CD4-positive, alpha-beta T cell treated with Interleukin-4 for 1 hour (primary cell): ENCODE measurements at regions not wholly inside any gene's neighbourhood (a gene's known extent, or its start where the extent isn't known, plus 50 kb on each side); places are given as distances from the start of the nearest gene placed in this dataset.

ENCODE experiments used
- DNase-seq, 2 donors: peaks; one replicate each; pipeline ENCODE4 v3.0.0-alpha.2; 2020 to 2022

DNA sequence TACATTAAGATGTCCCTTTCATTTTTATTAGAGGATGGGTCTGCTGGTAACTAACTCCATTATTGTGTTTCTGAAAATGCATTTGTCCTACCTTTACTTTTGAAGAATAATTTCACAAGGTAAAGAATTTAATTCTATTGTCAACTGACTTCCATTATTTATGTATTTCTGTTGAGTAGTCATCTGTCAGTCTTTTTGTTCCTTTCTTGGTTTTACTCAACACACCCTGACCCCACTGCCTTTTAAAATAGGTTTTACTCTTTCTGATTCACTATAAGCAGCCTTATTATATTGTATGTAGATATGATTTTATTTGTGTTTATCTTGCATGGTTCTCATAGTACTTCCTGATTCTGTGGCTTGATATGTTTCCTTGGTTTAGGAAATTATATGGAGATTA is 237.5 kb downstream of the TGFB2 start:
- DNase-seq: no peak

DNA sequence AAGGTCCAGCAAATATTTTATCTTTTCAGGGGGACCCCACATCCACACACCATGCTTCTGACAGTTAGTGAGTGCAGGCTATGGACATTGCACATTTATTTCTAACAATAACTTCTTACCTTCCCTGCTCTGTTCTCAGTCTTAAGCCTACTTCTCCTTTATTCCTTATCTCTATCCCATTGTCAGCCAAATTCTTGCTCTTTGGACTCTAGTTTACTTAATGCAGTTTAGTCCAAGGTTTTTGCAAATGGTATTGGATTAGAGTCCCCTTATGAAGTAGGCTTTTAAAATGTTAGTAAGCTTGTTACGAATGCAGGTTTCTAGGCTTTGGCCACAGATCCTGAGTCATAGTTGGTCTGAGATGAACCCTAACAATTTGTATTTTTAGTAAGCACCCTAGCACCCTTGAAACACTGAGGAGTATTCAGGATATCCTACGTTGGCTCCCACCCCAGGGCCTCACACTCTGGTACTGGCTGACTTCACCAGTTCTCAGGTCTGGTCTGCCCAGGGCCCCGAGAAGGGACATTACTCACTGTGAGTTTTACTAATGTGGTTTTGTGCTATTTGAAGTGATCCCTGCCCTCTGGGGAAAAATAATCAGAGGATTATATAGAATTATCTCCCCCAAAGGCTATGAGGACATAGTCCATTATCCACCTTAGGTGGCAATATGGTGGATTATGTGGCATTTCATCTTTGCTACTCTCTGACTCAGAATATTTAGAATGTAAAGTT is 239.5 kb downstream of the TGFB2 start:
- no peak for DNase-seq

DNA sequence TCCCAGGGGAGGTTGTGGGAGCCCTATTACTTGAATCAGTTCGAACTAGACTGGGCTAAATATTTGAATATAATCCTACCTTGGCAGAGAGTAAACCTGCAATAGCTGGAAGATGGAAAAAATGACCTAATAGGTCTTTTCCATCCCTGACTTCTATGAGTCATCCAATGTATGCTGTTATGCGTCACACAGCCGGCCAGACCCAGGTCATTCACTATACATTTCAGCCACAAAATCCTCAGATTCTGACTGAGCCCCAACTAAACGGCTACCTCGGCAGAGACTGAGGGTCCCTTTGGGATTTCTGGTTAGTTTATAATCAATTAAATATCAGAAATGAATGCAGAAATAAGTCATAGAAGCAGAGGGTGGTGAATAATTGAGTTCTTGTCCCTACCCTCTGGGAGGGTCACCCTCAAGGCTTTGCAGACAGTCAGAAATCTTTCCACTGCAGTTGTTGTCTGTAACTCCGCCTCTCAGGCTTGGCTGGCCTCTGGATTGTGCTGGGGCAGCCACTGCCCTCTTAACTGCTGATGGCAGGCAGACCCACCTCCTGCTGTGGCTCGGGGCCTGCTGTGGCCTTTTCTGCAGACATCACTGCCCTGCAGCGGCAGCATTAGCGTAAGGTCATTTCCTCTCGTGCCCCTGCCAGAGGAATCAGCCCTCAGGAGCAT is 240.5 kb downstream of the TGFB2 start:
- no peak for DNase-seq

DNA sequence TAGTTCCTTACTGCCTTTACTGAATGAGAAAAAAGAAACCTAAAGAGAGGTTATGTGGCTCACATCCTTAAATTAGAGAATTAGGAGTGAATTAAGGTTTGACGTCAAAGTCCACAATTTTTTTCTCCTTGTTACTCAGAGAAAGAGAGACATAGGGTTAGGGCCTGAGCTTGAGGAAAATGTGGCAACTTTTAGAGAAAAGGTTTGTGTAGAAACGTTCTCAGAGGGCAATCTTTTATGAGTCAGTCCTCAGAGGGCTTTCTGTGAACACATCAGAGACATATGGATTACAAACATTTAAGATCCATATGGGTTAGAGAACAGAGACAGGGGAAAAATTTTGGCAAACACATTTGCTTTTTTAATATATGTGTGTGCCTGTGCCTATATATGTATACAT is 242.8 kb downstream of the TGFB2 start:
- DNase-seq: no peak

DNA sequence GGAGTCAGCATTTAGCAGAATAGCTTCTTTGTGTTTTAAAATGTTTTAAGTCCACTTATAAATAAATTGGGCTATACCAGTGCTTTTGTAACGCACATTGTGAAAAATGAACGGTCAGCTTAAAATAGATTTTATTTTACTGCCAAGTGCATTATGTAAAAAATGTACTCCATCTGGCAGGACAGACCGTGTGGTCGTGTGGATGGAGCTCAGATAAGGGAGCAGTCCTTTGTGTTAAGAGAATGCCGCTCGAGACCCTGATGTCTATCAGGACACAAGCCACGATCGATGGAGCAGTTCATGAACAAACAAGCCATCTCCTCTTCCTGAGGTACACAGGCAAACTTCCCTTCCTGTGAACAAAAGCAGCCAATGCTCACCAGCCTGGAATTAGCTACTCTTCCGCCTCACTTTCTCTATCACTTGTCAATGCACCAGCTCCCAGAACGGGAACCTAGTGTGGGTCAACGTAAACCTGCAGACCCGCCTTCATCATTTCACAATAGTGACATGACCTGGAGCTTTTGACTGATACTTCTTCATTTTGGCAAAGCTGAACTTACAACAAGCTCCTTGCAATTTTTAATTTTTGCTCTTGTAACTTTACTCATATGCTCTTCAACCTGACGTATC is 243.5 kb downstream of the TGFB2 start:
- no peak for DNase-seq

DNA sequence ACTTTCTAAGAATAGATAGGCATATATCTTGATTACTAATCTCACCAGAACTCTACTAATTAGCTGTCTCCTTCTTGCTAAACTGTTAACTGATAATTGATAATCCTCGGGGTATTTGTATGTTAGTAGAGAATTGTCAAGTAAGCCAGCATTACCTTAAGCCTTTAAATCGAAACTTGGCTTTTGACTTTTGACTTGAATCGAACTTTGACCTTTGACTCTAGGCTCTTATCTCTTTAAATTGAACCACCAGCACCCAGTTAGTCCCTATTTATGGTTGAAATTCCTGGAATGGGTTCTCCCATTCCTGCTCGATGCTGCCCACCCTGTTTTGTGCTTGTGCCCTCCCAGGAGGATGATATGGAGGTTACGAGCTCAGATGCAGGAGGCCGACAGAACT is 244.4 kb downstream of the TGFB2 start:
- DNase-seq: no peak

DNA sequence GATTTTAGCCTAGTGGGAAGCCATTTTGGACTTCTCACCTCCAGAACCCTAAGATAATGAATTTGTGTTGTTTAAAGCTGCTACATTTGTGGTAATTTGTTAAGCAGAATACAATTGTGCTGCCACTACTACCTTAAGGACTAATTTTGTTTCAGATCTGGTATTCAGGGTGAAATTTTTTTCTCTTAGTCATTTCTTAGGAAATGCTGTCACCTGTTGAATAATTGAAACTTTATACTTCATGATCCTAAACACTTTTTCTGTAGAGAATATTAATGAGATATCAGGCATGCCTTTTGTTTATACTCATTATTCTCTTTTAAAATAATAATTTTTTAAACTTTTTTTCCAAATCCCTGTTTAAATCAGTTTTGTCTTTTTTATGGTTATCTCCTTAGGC is 246.8 kb downstream of the TGFB2 start:
- no peak for DNase-seq

DNA sequence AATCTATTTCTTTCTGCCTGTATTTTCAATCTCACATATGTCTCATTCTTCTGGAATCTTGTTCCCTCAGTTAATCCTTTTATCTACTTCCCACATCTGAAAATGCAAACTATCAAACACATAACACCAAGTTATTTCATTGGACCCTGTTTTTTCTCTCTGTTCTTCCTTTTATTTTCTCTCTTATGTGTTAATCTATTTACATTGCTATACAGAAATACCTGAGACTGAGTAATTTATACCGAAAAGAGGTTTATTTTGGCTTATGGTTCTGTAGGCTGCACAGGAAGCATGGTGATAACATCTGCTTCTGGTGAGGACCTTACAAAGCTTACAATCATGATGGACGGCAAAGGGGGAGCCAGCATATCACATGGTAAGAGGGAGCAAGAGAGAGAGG is 247.6 kb downstream of the TGFB2 start:
- DNase-seq: no peak

DNA sequence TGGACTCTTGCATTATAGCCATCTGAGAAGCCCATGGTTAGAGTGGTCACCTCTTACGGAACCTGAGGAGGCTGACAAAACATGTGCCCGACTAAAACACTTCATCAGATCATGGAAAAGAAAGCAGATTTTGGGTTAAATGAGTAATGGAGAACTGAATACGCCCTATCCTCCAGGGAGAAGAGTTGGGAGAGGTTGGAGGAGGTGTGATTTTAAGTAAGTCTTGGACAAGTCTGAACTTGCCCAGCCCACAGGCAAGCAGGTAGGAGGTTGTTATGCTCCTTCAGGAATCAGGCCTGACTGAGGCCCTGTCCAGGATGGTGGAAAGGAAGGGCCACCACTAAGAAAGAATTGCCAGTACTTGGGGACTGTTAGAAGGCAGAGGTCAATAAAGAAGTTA is 255.8 kb downstream of the TGFB2 start:
- no peak for DNase-seq

DNA sequence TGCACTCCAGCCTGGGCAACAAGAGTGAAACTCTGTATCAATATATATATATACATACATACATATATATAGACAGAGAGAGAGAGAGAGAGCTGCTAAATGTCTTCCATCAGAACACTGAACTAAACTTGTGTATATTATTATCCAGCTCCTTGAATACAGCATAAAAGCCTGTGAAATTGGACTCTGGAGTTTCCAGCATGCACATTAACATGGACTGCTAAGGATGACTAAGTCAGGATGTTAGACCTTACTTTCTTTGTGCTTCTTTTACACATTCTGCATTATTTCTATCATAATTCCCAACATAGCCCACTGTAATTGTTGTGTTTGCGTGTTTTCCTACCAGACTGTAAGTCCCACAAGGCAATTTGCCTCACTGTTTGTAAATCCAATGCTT is 259.1 kb downstream of the TGFB2 start:
- no peak for DNase-seq

DNA sequence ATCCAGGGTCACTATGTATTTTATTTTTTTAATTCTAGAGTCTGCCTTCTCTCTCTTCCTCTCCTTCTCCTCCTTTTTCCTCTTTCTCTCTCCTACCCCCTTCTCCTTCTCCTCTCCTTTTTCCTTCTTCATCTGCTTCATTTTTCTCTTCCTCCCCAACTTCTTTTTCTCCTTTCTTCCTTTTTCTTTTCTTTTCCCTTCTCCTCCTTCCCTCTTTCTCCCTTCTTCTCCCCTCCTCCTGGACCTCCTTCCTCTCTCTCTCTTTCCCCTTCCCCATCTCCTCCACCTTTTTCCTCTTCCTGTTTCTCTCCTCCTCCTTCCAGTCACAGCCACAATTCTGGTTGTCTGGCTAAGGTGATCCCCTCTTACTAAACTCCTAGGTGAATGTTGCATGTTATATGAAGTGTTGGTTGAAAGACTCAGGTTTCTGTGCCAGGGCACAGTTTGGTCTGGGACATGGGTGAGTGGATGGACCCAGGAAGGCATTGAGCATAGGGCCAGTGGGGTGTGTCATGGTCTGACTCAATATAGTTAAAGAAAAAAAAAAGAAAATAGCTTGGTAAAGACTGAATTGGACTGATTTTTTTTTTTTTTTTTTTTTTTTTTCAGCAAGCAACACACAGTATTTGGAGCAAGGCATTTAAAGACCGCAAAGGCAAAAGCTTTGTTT is 266.9 kb downstream of the TGFB2 start:
- DNase-seq: no peak

DNA sequence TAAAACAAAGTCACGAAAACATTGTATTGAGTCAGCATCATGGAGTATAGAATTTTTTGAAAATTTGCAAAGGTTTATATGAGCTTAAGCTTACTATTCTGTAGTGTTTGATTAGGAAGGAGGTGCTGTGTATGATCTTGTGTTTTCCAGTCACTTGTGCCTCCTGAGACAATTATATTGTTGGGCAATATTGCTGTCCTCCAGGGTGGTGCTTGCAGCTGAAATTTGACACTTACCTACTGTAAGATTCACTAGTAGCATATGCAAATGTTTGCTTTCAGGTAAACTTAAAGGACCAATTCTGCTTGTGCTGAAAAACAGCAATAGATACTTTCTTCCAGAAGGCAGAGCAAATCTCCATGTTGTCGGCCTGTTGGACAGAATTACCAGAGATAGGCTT is 268.0 kb downstream of the TGFB2 start:
- DNase-seq: no peak

DNA sequence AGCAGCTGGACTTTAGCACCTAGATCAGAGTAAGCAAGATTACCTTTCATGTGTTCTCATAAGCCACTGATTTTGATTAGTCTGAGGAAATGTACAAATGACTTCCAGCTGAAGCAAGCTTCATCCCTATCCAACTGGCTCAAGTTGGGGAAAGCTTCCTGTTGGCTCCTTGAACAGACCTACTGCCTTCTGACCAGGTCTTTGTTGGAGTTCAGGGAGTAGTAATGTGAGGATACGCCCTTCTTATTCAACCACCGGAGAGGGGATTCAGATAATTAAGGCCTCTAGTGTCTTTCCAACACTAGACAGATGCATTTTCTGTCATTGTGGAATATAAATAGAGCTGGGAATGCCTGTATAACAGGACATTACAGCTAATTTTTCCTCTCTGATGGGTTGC is 268.9 kb downstream of the TGFB2 start:
- DNase-seq: no peak

DNA sequence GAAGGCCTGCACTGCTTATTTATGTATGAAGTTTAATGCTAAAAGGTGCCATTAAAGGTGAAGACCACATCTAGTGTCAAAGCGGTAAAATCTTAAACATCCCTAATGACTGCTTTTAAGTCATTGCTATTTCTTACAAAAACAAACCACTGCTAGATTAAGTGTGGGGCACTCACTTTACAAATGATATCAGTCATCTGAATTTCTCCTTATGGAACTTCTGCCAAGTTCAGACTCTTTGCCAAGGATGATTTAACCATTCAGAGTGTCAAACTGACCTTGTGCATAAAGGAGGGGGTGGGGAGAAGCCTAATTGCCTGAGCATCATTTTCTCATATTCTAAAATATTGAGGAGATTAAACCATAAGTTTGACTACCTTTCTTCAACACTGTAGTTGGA is 271.5 kb downstream of the TGFB2 start:
- DNase-seq: no peak

DNA sequence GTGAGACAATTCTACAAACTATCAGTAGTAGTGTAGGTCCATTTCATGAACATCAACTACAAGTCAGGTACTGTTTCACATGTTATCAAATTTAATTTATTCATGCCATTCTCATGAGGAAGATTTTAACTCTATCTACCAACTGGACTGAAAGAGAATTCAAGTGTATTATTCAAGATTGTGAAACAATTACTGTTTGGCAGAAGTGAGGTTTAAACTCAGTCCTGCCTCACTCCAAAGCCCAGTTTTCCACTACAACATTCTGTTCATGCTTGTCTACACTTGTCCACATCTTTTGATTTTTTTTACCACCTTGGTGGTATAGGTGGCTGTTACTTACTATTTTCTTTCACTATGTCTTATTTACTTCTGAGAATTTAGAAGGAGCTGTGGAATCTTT is 272.9 kb downstream of the TGFB2 start:
- DNase-seq: no peak

DNA sequence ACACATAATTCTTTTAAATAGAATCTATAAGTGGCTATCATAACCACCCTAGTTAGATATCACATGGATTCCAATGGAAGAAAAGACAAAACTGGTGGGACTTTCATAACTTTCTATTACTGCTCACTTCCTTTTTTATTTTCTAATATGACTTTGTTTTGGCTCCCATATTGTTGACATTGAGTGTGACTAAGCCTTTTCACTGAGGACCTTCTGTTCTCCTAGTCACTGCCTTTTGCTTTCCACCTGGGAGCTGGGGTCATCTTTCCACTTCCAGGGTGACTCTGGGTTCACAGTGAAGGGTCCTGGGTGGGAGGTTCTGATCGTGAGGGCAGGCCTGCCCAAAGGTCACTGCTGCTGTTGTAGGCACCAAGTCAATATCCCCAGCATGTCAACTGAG is 275.8 kb downstream of the TGFB2 start:
- no peak for DNase-seq

DNA sequence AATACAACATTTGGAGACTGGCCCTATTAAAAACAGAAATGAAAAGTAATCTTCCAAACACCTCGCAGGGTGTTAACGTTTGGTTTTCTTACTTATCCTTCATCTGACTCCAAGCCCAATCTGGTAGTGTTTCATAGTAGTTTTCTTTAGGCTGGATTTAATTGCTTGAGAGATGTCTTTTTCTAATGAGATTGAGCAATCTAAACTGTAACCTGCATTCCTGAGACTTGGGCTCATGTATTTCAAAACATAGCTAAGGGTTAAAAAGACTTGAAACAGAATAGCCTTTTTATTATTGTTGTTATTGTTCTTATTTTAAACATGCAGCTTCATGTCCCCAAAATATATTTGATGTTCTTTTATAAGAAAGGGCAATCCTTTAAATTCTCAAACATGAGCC is 278.9 kb downstream of the TGFB2 start:
- DNase-seq: no peak

DNA sequence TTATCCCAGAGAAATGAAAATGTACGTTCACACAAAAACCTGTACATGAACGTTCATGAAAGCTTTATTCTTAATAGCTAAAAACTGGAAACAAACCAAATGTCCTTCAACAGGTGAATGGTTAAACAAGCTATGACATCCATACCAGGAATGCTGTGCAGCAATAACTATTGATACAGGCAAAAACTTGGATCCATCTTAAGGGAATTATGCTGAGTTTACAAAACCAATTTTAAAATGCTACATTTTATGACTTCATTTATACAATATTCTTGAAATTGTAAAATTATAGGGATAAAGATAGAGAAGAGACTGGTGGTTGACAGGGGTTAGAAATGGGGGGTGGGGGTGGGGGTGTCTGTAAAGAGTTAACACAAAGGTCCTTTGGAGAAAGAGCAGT is 280.3 kb downstream of the TGFB2 start:
- DNase-seq: no peak

DNA sequence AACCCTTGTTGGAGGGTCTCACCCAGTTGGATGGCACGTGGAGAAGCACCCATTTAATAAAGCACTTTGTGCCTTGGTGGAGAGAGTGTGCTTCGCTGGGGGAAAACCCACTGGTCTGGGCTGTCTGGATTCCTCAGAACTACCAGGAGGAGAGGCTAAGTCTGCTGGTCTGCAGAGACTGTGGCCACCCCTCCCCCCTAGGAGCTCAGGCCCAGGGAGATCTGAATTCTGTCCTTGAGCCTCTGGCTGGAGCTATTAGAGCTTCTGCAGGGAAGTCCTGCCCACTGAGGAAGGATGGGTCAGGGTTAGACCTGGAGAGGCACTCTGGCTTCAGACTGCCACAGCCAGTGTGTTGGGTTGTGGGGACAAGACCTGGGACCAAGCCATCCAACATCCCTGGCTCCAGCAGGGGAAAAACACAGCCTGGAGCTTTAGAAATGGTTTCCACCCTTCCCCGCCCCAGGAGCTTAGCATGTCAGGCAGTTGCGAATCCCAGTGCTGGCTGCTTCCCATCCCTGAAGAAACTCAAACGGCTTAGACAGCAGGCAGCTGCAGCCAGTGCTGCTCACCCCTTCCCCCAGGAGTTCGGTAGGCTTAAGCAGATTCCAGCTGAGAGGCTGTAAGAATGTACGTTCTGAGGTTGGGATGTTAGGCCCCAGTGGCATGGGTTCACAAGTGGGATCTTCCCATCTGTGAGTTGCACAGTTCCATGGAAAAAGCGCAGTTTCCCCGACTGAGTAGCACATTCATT is 288.3 kb downstream of the TGFB2 start:
- no peak for DNase-seq

DNA sequence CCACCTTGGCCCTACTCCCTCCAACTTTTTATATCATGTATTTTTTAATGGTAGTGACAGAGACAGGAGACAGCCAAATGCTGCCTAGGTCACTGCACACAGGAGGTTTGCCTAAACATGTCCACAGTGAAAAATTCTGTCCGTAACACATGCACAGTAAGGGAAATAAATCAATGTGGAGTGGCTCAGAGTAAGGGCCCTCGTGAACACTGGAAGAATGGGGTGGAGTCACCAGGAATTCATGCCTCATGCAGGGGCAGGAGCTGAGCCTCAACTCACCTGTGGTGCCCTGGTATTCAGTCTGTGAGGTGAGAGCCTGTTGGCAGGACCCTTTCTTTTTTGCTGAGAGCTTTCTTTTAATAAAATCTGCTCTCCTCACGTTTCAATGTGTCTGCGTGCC is 289.1 kb downstream of the TGFB2 start:
- no peak for DNase-seq

DNA sequence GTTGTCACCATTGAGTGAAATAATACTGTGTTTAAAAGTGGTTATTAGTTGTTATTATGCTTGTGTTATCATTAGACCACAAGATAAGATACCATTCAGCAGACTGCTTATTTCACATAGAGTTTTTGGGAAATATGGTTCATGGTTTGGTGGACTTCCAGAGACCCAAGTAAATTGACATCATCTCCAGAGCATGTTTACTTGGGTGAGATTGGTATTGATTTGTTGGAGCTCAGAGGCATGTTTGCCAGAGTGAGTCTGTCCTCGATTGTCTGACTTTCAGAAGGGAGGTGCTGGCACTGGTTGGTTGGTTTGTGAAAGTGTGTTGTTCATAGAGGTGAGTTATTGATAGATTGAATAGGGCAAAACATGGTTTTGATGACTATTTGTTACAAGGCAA is 291.4 kb downstream of the TGFB2 start:
- DNase-seq: no peak

DNA sequence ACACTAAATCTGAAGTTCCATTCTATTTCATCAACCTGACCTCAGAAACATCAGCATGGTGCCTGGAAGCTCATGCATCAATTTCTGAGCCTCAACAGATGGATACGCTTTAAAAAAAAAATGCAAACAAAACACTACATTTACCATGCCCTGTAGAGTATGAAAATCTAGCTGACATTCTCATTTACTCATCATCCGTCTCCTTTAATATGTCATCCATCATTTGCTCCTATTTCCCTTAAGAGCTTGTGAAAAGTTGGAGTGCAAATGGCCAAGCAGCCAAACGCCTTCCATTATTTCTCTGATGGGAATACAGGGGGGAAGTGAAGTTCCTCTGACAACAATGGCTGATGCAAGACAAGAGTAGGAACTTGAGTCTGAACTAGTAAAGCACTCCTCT is 295.0 kb downstream of the TGFB2 start:
- no peak for DNase-seq
